ENCODE measurements at regions not wholly inside any gene's neighbourhood (a gene's known extent, or its start where the extent isn't known, plus 50 kb on each side); places are given as distances from the start of the nearest gene placed in this dataset.
"Not testable (repeated sequence)": the region's sequence is repeated elsewhere in the genome, so short reads cannot be mapped to it uniquely, and the experiment has no call there.

DNA sequence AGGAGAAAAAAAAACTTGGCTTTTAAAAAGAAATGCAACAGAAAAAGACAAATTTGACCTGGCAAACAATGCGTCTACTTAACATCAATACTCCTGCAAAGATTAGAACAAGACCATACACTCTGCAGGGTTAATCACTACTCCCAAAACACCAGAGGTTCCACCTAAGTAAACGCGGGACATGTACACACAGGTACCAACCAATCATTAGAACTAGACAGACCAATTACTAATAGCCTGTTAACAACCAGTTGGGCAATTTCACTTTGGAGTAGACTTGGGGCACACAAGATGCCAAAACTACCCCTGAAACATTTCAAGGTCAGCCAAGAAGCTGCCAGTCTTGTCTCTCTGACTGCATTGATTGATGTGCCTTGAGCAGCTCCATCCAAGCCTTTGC, 125.8 kb downstream of the RRAGC start:
- H3K36me3 ChIP-seq (ENCODE audit: insufficient read depth, low read length), result no peaks in the 10 kb centered on the region
- H3K4me1 ChIP-seq (ENCODE audit: control insufficient read depth, insufficient read depth, low read length, unreplicated experiment), result peaks cover 10% of the 10 kb centered on the region
- no peaks in the 10 kb centered on the region for H3K79me2 ChIP-seq (ENCODE audit: control insufficient read depth, insufficient read depth, low read length, unreplicated experiment)
- H2AFZ ChIP-seq (ENCODE audit: low read length, unreplicated experiment), result no peak overlapping the region
- no peak overlapping the region for H3K4me3 ChIP-seq (ENCODE audit: low read depth, low read length)
- H3K27me3 ChIP-seq (ENCODE audit: insufficient read depth, low read length), result peaks cover 7% of the 10 kb centered on the region; the same call in 1 of the 2 replicates
- no peak overlapping the region for H3K27ac ChIP-seq (ENCODE audit: low read depth, low read length)

DNA sequence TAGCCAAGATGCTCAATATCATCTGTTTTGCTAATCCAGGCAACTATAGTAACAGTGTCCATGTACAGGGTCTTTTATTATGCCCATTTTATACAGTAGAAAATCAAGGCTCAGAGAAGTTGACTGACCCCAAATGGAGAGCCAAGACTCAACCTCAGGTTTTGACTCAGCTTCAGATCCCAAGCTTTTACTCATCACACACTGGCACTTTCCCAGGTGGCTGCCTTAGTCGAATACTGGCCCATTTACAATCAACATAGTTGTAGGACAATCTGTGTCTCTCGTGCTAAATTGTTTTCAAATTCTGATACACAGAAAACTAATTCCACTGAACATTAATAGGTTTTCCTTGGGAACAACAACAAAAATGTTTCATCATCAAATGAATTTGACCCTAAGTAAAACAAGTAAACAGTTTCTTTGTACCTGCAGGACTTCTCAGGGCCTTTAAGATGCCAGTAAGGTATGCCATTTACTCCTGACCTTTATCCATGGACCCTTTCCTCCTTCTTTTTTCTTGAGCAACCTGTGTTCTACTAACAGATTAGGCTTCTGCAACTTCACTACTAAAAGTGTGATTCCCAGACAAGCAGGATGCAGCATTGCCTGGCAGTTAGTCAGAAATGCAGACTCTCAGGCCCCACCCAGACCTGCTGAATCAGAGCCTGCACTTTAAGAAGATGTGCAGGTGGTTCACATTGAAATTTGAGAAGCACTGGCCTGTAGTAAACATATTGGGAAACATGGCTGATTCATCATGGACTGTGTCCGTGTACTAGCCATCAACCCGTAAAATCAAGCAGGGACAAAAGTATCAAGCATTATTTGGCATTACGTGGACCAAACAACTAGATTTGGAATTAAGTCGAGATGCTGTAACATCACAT, 128.8 kb downstream of the RRAGC start:
- Histone ChIP-seq H3K4me3 (ENCODE audit: low read depth, low read length) (no peak overlapping the region), H3K27me3 (ENCODE audit: insufficient read depth, low read length) (peaks cover 7% of the 10 kb centered on the region; the same call in 1 of the 2 replicates), H3K27ac (ENCODE audit: low read depth, low read length) (no peak overlapping the region), H2AFZ (ENCODE audit: low read length, unreplicated experiment) (no peak overlapping the region), H3K36me3 (ENCODE audit: insufficient read depth, low read length) (no peaks in the 10 kb centered on the region), H3K79me2 (ENCODE audit: control insufficient read depth, insufficient read depth, low read length, unreplicated experiment) (no peaks in the 10 kb centered on the region), H3K4me1 (ENCODE audit: control insufficient read depth, insufficient read depth, low read length, unreplicated experiment) (peaks cover 15% of the 10 kb centered on the region)

DNA sequence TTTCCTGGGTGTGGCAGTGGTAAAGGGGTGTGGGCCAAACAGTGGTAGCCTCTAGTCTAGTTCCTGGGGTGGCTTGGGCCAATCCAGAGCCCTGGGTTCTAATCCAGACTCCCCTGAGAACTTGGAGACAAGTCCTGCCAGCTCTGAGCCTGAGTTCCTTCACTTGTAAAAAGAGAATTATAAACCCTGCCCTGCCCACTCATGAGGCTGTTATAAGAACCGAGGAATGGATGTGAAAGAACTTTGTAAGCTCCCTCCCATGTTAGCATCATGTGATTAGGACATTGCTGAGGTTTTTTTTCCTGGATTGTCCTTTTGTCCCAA, 131.0 kb downstream of the RRAGC start:
- Histone ChIP-seq H2AFZ (ENCODE audit: low read length, unreplicated experiment) (peak overlapping the region; percentile 14), H3K36me3 (ENCODE audit: insufficient read depth, low read length) (no peaks in the 10 kb centered on the region), H3K4me3 (ENCODE audit: low read depth, low read length) (no peak overlapping the region), H3K27ac (ENCODE audit: low read depth, low read length) (peak overlapping the region; percentile 32; the same call in 1 of the 2 replicates), H3K27me3 (ENCODE audit: insufficient read depth, low read length) (peaks cover 2% of the 10 kb centered on the region; the same call in 1 of the 2 replicates), H3K4me1 (ENCODE audit: control insufficient read depth, insufficient read depth, low read length, unreplicated experiment) (peaks cover 12% of the 10 kb centered on the region), H3K79me2 (ENCODE audit: control insufficient read depth, insufficient read depth, low read length, unreplicated experiment) (no peaks in the 10 kb centered on the region)

DNA sequence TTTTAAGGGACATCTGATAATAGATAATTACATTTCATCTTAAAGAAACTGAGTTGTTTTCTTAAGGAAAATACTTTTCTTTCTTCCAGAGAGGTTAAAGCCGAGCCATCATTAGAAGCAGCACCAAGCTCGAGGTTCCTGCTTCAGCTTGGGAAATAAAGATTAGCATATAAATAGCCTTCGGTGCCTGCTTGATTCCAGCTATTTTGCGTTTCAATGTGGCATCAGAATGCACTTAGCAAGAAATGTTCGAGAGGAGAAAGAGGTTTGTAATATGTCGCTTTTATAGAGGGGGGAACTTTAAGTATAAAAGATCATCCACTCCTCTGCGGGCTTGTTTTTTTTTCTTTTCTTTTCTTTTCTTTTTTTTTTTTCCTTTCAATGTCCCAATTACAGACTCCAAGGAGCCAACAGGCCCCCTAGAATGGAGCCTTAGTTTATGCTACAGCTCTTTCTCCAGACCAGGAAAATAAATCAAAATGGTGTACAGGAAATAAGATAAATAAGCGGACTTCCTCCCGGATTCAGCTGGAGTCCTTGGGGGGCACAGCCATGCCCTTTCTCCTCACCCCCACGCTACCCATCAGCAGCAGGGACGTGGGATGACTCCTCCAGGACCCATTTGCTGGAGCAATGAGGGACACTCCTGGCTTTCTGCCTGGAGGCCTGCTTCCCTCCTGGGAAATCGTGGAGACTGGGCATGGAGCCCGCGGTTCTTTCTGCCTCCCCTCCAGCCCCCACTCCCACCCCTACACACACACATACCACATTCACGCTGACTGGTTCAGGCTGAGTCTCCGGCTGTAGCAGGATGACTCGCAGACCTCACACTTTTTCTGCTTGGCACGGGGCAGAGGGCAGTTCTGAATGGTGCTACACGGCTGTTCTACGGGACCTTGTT, 131.6 kb downstream of the RRAGC start:
- H3K4me1 ChIP-seq (ENCODE audit: control insufficient read depth, insufficient read depth, low read length, unreplicated experiment), result peaks cover 12% of the 10 kb centered on the region
- H3K79me2 ChIP-seq (ENCODE audit: control insufficient read depth, insufficient read depth, low read length, unreplicated experiment), result no peaks in the 10 kb centered on the region
- H2AFZ ChIP-seq (ENCODE audit: low read length, unreplicated experiment), result peak overlapping the region; percentile 14
- H3K4me3 ChIP-seq (ENCODE audit: low read depth, low read length), result 0 out of 2 replicates have a peak overlapping the region, but pooled peaks have one; percentile 11
- no peaks in the 10 kb centered on the region for H3K27me3 ChIP-seq (ENCODE audit: insufficient read depth, low read length)
- peak overlapping the region; percentile 32; the same call in 1 of the 2 replicates for H3K27ac ChIP-seq (ENCODE audit: low read depth, low read length)
- H3K36me3 ChIP-seq (ENCODE audit: insufficient read depth, low read length), result no peaks in the 10 kb centered on the region

DNA sequence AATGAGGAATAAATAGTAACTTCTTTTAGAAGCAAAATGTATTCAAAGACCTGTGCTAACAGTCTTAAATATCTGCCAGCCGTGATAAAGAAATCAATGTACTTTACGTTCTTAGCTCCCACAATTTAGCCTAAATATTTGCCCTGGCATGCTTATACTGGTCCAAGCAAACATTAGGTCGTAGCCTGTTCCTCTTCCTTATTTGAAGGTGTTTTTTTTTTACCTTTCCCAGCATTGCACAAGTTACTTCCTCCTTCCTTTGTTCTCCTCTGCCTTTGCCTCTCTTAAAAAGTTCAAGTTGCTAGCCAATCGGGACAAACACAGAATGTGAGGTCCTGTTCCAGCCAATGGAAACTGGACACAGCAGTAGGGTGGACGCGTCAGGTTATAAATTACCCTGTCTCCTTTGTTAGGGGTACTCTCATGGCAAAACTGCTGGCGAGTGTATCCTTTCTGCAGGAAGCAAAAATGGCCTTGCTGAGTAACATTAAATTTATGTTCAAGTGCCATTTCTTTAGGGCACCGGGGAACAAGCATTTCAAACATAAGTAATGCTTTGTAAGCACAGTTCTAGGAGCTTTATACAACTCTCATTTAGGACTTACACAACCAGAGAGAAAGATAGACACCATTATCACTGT, 134.1 kb downstream of the RRAGC start:
- not testable (repeated sequence) for H3K27me3 ChIP-seq (ENCODE audit: insufficient read depth, low read length); H2AFZ ChIP-seq (ENCODE audit: low read length, unreplicated experiment); H3K27ac ChIP-seq (ENCODE audit: low read depth, low read length); H3K36me3 ChIP-seq (ENCODE audit: insufficient read depth, low read length); H3K4me3 ChIP-seq (ENCODE audit: low read depth, low read length); H3K79me2 ChIP-seq (ENCODE audit: control insufficient read depth, insufficient read depth, low read length, unreplicated experiment)
- H3K4me1 ChIP-seq (ENCODE audit: control insufficient read depth, insufficient read depth, low read length, unreplicated experiment), result peaks cover 12% of the 10 kb centered on the region

GRCh38 chr1:38724160-38725131, 135.1 kb downstream of the RRAGC start:
- Histone ChIP-seq H3K4me1 (ENCODE audit: control insufficient read depth, insufficient read depth, low read length, unreplicated experiment) (peaks cover 12% of the 10 kb centered on the region), H2AFZ (ENCODE audit: low read length, unreplicated experiment) (no peak overlapping the region), H3K27me3 (ENCODE audit: insufficient read depth, low read length) (peaks cover 13% of the 10 kb centered on the region; the same call in 1 of the 2 replicates), H3K79me2 (ENCODE audit: control insufficient read depth, insufficient read depth, low read length, unreplicated experiment) (no peaks in the 10 kb centered on the region), H3K36me3 (ENCODE audit: insufficient read depth, low read length) (no peaks in the 10 kb centered on the region), H3K27ac (ENCODE audit: low read depth, low read length) (no peak overlapping the region), H3K4me3 (ENCODE audit: low read depth, low read length) (no peak overlapping the region)

GRCh38 chr1:38721816-38722215, 137.8 kb downstream of the RRAGC start:
- Histone ChIP-seq H2AFZ (ENCODE audit: low read length, unreplicated experiment) (no peak overlapping the region), H3K79me2 (ENCODE audit: control insufficient read depth, insufficient read depth, low read length, unreplicated experiment) (no peaks in the 10 kb centered on the region), H3K4me1 (ENCODE audit: control insufficient read depth, insufficient read depth, low read length, unreplicated experiment) (no peaks in the 10 kb centered on the region), H3K36me3 (ENCODE audit: insufficient read depth, low read length) (no peaks in the 10 kb centered on the region), H3K27me3 (ENCODE audit: insufficient read depth, low read length) (peaks cover 21% of the 10 kb centered on the region), H3K27ac (ENCODE audit: low read depth, low read length) (no peak overlapping the region), H3K4me3 (ENCODE audit: low read depth, low read length) (no peak overlapping the region)

DNA sequence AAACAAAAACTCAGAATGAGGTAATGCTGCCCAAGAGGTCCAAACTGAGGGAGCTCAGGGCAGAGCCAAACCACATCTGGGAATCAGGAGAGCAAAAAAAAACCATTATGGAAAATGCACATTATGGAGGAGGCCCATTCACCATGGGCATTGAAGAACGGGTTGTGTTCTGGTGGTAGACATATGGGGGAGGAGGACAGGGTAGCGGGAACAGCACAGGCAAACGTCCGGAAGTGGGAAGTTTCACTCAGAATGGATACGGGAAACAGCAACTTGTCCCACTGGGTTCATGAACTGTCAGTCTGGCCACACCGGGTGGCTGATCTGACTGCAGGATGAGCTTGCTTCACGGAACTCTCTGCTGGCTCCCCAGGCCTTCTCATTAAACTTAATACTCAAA, 139.7 kb downstream of the RRAGC start:
- Histone ChIP-seq H3K27me3 (ENCODE audit: insufficient read depth, low read length) (peaks cover 21% of the 10 kb centered on the region), H3K4me3 (ENCODE audit: low read depth, low read length) (no peak overlapping the region), H2AFZ (ENCODE audit: low read length, unreplicated experiment) (no peak overlapping the region), H3K4me1 (ENCODE audit: control insufficient read depth, insufficient read depth, low read length, unreplicated experiment) (no peaks in the 10 kb centered on the region), H3K36me3 (ENCODE audit: insufficient read depth, low read length) (no peaks in the 10 kb centered on the region), H3K79me2 (ENCODE audit: control insufficient read depth, insufficient read depth, low read length, unreplicated experiment) (no peaks in the 10 kb centered on the region), H3K27ac (ENCODE audit: low read depth, low read length) (no peak overlapping the region)

GRCh38 chr1:38718031-38718430, 141.5 kb downstream of the RRAGC start:
- H3K27me3 ChIP-seq (ENCODE audit: insufficient read depth, low read length), result peaks cover 21% of the 10 kb centered on the region
- H3K4me1 ChIP-seq (ENCODE audit: control insufficient read depth, insufficient read depth, low read length, unreplicated experiment), result no peaks in the 10 kb centered on the region
- no peak overlapping the region for H3K4me3 ChIP-seq (ENCODE audit: low read depth, low read length)
- no peaks in the 10 kb centered on the region for H3K79me2 ChIP-seq (ENCODE audit: control insufficient read depth, insufficient read depth, low read length, unreplicated experiment)
- H3K27ac ChIP-seq (ENCODE audit: low read depth, low read length), result no peak overlapping the region
- no peak overlapping the region for H2AFZ ChIP-seq (ENCODE audit: low read length, unreplicated experiment)
- no peaks in the 10 kb centered on the region for H3K36me3 ChIP-seq (ENCODE audit: insufficient read depth, low read length)
